Keratinocyte (primary cell): ENCODE measurements at regions not wholly inside any gene's neighbourhood (a gene's known extent, or its start where the extent isn't known, plus 50 kb on each side); places are given as distances from the start of the nearest gene placed in this dataset.

ENCODE experiments used
- DNase-seq: peaks from one replicate; pipeline ENCODE4 v3.0.0-alpha.2; 2011; ENCODE audit warnings: low read depth, missing footprints, low spot score
- FAIRE-seq: peaks from 2 replicates; lab custom pipeline; 2011; peaks lifted over from hg19 to GRCh38; lab: Jason Lieb, UNC
- H2AFZ ChIP-seq: 2 replicates; pipeline ENCODE4 v1.6.0; 2012; ENCODE audit warnings: low read length, control low read depth, inconsistent platforms; ENCODE audit not compliant: control insufficient read depth
- H3K27ac ChIP-seq: 2 replicates; pipeline ENCODE4 v1.5.1; 2011; ENCODE audit warnings: low read length; ENCODE audit not compliant: control insufficient read depth, insufficient read depth
- H3K27me3 ChIP-seq: 3 replicates; pipeline ENCODE4 v1.6.0; 2011; ENCODE audit warnings: low read length; ENCODE audit not compliant: control insufficient read depth, insufficient read depth; ENCODE audit errors: extremely low read depth
- H3K36me3 ChIP-seq, 2 experiments: 2 replicates in 1 of 2; 3 replicates in 1 of 2; pipeline ENCODE4 v1.5.1; 2011; ENCODE audit warnings: low read length in 2 of 2, mild to moderate bottlenecking in 1 of 2; ENCODE audit not compliant: control insufficient read depth in 2 of 2, insufficient read depth in 2 of 2; ENCODE audit errors: extremely low read depth in 1 of 2
- H3K4me1 ChIP-seq: 3 replicates; pipeline ENCODE4 v1.5.1; 2011; ENCODE audit warnings: low read length; ENCODE audit not compliant: control insufficient read depth, insufficient read depth; ENCODE audit errors: extremely low read depth
- H3K4me2 ChIP-seq: 3 replicates; pipeline ENCODE4 v1.6.0; 2011; ENCODE audit warnings: low read depth, low read length; ENCODE audit not compliant: control insufficient read depth, insufficient read depth; ENCODE audit errors: extremely low read depth
- H3K4me3 ChIP-seq, 3 experiments: fragments of 200-600 bp in 1 of 3; sonication (generic) in 1 of 3; 2 replicates in 2 of 3; 3 replicates in 1 of 3; pipeline ENCODE4 v1.5.1; 2011 to 2016; ENCODE audit warnings: low read length in 3 of 3, mild to moderate bottlenecking in 3 of 3, control low read depth in 2 of 3, inconsistent platforms in 1 of 3, low read depth in 1 of 3, mixed read lengths in 1 of 3, mixed run types in 1 of 3, moderate library complexity in 1 of 3; ENCODE audit not compliant: control insufficient read depth in 2 of 3, insufficient read depth in 2 of 3; ENCODE audit errors: extremely low read depth in 1 of 3
- H3K79me2 ChIP-seq: 2 replicates; pipeline ENCODE4 v1.6.0; 2012; ENCODE audit warnings: low read length; ENCODE audit not compliant: control insufficient read depth, insufficient read depth
- H3K9ac ChIP-seq: 3 replicates; pipeline ENCODE4 v1.6.0; 2011; ENCODE audit warnings: low read length; ENCODE audit not compliant: control insufficient read depth, insufficient read depth; ENCODE audit errors: extremely low read depth
- H3K9me1 ChIP-seq: 3 replicates; pipeline ENCODE4 v1.6.0; 2011; ENCODE audit warnings: low read length; ENCODE audit not compliant: control insufficient read depth, insufficient read depth; ENCODE audit errors: extremely low read depth
- H3K9me3 ChIP-seq: 2 replicates; pipeline ENCODE4 v1.5.1; 2012; ENCODE audit warnings: low read depth, low read length; ENCODE audit not compliant: control insufficient read depth
- H4K20me1 ChIP-seq: 3 replicates; pipeline ENCODE4 v1.6.0; 2011; ENCODE audit warnings: low read length; ENCODE audit not compliant: control insufficient read depth, insufficient read depth; ENCODE audit errors: extremely low read depth
- EZH2 ChIP-seq: IDR thresholded peaks from one replicate; pipeline ENCODE4 v1.6.1; 2012; ENCODE audit warnings: inconsistent platforms, mild to moderate bottlenecking, low read length, moderate library complexity
- dilution Hi-C: fragments of 300-500 bp; cut with MboI; formaldehyde crosslinking; loops from one replicate; pipeline ENCODE4 v1.7.0; 2020; ENCODE audit warnings: low sequenced_read_pairs; ENCODE audit not compliant: extremely low pct_ligation_motif_present
- TF ChIP-seq, protein P1 (sequence below), 3 experiments: IDR thresholded peaks in 1 of 3; conservative IDR thresholded peaks in 1 of 3; optimal IDR thresholded peaks in 1 of 3; 2 replicates in 2 of 3; 3 replicates in 1 of 3; pipeline versions ENCODE3 to v1.5.1; 2011; ENCODE audit warnings: low read length in 3 of 3, mild to moderate bottlenecking in 3 of 3, moderate library complexity in 2 of 3, control low read depth in 1 of 3, inconsistent platforms in 1 of 3; ENCODE audit not compliant: insufficient read depth in 2 of 3; ENCODE audit errors: extremely low read depth in 1 of 3

DNA sequence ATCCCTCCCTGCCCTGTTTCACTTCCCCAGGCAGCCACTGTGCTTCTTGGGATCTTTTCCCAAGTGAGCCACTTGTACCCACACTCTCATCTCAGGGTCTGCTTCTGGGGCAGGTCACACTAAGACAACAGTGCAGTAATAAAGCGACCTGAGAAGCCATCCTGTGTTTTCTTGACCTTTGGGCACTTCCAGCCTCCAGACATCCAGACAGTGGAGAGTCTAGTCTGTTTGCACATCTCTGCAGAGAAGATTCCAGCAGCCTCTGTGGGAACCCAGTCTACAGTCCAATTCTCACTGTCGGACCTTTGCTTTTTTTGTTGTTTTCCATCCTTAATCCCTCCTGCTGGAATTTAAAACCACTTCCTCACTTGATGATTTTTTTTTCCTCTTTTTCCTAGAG is 50.3 kb upstream of the ATP6AP2 start:
- H3K36me3 ChIP-seq = no peaks in the 10 kb centered on the region
- no peaks in the 10 kb centered on the region for H4K20me1 ChIP-seq
- no peaks in the 10 kb centered on the region for H3K9me1 ChIP-seq
- no peaks in the 10 kb centered on the region for H3K9me3 ChIP-seq
- dilution Hi-C loops = no loop called here
- DNase-seq (no peak), FAIRE-seq (no peak)
- TF ChIP-seq EZH2 = no peak
- TF ChIP-seq, protein P1, sequence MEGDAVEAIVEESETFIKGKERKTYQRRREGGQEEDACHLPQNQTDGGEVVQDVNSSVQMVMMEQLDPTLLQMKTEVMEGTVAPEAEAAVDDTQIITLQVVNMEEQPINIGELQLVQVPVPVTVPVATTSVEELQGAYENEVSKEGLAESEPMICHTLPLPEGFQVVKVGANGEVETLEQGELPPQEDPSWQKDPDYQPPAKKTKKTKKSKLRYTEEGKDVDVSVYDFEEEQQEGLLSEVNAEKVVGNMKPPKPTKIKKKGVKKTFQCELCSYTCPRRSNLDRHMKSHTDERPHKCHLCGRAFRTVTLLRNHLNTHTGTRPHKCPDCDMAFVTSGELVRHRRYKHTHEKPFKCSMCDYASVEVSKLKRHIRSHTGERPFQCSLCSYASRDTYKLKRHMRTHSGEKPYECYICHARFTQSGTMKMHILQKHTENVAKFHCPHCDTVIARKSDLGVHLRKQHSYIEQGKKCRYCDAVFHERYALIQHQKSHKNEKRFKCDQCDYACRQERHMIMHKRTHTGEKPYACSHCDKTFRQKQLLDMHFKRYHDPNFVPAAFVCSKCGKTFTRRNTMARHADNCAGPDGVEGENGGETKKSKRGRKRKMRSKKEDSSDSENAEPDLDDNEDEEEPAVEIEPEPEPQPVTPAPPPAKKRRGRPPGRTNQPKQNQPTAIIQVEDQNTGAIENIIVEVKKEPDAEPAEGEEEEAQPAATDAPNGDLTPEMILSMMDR (optimal IDR thresholded peaks at IDR 0.05 in 1 of 3, IDR thresholded peaks at IDR 0.05 in 1 of 3, conservative IDR thresholded peaks at IDR 0.05 in 1 of 3; ENCODE audit: extremely low read depth in 1 of 3, insufficient read depth in 2 of 3, low read length in 3 of 3) = no peak
- no peak overlapping the region for H3K4me2 ChIP-seq
- H3K9ac ChIP-seq = no peak overlapping the region
- H3K4me1 ChIP-seq = no peaks in the 10 kb centered on the region
- H3K4me3 ChIP-seq = no peak overlapping the region
- H3K27me3 ChIP-seq = peaks cover 8% of the 10 kb centered on the region
- no peak overlapping the region for H2AFZ ChIP-seq
- no peaks in the 10 kb centered on the region for H3K79me2 ChIP-seq
- H3K27ac ChIP-seq = no peak overlapping the region

DNA sequence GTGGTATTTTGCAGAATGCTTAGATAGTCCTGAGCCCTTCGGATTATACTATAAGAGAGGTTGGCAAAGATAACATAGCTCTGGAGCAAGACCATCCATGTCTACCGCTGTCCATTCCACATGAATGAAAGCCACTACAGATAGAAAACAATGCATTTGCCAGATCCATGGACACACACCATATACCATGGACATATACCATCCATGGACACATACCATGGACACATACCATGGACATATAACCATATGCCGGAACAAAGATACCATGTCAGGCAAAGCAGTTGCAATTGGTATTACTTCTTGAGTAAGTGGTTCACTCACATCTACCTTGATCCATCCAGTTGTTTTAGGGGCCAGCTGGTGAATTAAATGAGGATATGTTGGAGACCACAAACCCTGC is 53.2 kb upstream of the ATP6AP2 start:
- no peaks in the 10 kb centered on the region for H3K36me3 ChIP-seq

More for the DNA sequence above, 53.2 kb upstream of the ATP6AP2 start:
- dilution Hi-C loops = no loop called here
- Histone ChIP-seq H3K9me3 (no peaks in the 10 kb centered on the region), H3K9ac (no peak overlapping the region), H3K4me3 (no peak overlapping the region), H2AFZ (no peak overlapping the region), H3K79me2 (no peaks in the 10 kb centered on the region), H4K20me1 (no peaks in the 10 kb centered on the region), H3K27me3 (peaks cover 8% of the 10 kb centered on the region), H3K4me1 (no peaks in the 10 kb centered on the region), H3K9me1 (no peaks in the 10 kb centered on the region), H3K27ac (no peak overlapping the region), H3K4me2 (no peak overlapping the region)
- no peak for DNase-seq
- no peak for TF ChIP-seq EZH2
- TF ChIP-seq, protein P1 (optimal IDR thresholded peaks at IDR 0.05 in 1 of 3, IDR thresholded peaks at IDR 0.05 in 1 of 3, conservative IDR thresholded peaks at IDR 0.05 in 1 of 3; ENCODE audit: extremely low read depth in 1 of 3, insufficient read depth in 2 of 3, low read length in 3 of 3) = no peak
- no peak for FAIRE-seq
